NT2/D1 (cell line): ENCODE measurements at regions not wholly inside any gene's neighbourhood (a gene's known extent, or its start where the extent isn't known, plus 50 kb on each side); places are given as distances from the start of the nearest gene placed in this dataset.

Experiments used
- YY1 ChIP-seq: IDR thresholded peaks from 2 replicates; pipeline ENCODE4 v1.6.1; 2011; ENCODE audit not compliant: insufficient read length, insufficient read depth
- ZNF274 ChIP-seq: IDR thresholded peaks from 2 replicates; pipeline ENCODE4 v1.6.1; 2011; ENCODE audit warnings: mild to moderate bottlenecking, low read depth, low read length

DNA sequence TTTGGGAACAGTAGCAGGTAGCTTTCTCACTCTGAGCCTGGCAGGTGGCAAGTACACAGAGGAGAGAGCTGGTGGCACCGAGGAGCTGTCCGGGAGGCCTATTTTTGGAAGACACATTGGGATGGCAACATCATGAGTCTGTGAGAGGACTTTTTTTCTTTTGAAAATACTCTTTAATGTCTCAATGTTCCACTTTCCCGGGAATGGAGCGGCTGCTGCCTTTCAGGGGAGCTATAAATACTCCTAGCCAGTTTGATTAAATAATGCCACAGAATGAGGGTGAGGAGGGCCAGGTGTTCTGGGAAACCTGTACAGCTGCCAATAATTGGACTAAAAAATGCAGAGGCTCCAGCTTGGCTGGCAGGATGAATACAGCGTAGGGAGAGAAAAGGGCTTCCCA, 93.3 kb upstream of the COG2 start:
- TF ChIP-seq ZNF274 (no peak), YY1 (no peak)
